HCT116 (cell line): ENCODE measurements at regions not wholly inside any gene's neighbourhood (a gene's known extent, or its start where the extent isn't known, plus 50 kb on each side); places are given as distances from the start of the nearest gene placed in this dataset.

Experiments used
- ATAC-seq: fragments of 200-7000 bp; cut with Tn5 transposase; 2 replicates; pipeline ENCODE4 v1.9.1; 2020; ENCODE audit warnings: mild to moderate bottlenecking, moderate library complexity
- BruUV-seq: library from RNA; stranded (reverse); fragments of 400-500 nt; replicated peaks from 2 replicates; lab custom pipeline; 2021; lab: Mats Ljungman, UMichigan
- CTCF ChIA-PET: fragments of 300-600 bp; sonication (Branson Sonifier 250); formaldehyde crosslinking; loops from one replicate; lab custom pipeline; 2021; ENCODE audit warnings: antibody characterized with exemption; lab: Charles Lee
- POLR2A ChIA-PET: fragments of 300-600, 350-600 bp; sonication (Branson Sonifier 250); formaldehyde crosslinking; loops from one replicate; lab custom pipeline; 2021; ENCODE audit warnings: antibody characterized with exemption; lab: Charles Lee
- RAD21 ChIA-PET, 2 experiments: fragments of 300-600 bp; sonication (Branson Sonifier 250); formaldehyde crosslinking; loops; one replicate each; lab custom pipeline; 2023; ENCODE audit warnings: low total read pairs in 2 of 2; ENCODE audit not compliant: uncharacterized antibody in 2 of 2, unreplicated experiment in 2 of 2, low non-redundant PET in 1 of 2; lab: Charles Lee
- DNase-seq: peaks from one replicate; pipeline ENCODE4 v3.0.0-alpha.2; 2010; ENCODE audit warnings: low read depth, low spot score
- H2AFZ ChIP-seq: fragments of 200-600 bp; shearing (Covaris generic), sonication (generic); 2 replicates; pipeline ENCODE4 v1.6.1; 2017; ENCODE audit warnings: low read depth, mixed run types, mixed read lengths, antibody characterized with exemption, low read length; ENCODE audit not compliant: poor library complexity, severe bottlenecking
- H3K27ac ChIP-seq: 2 replicates; pipeline ENCODE4 v1.5.1; 2012; ENCODE audit warnings: low read depth, low read length
- H3K27me3 ChIP-seq: fragments of 200-600 bp; sonication (generic); 2 replicates; pipeline ENCODE4 v1.6.1; 2016; ENCODE audit warnings: mixed run types, low read length, mixed read lengths; ENCODE audit not compliant: insufficient read depth
- H3K36me3 ChIP-seq, 2 experiments: fragments of 200-500 bp in 1 of 2; fragments of 200-600 bp in 1 of 2; sonication (Bioruptor generic) in 1 of 2; sonication (generic) in 1 of 2; 2 replicates each; pipeline versions ENCODE4 v1.5.1 to v1.6.1; 2014 to 2016; ENCODE audit warnings: low read length in 2 of 2, inconsistent platforms in 1 of 2, mixed read lengths in 1 of 2, mixed run types in 1 of 2; ENCODE audit not compliant: insufficient read depth in 2 of 2, control insufficient read depth in 1 of 2
- H3K4me1 ChIP-seq, 2 experiments: fragments of 200-600 bp in 1 of 2; sonication (generic) in 1 of 2; 2 replicates each; pipeline versions ENCODE4 v1.5.1 to v1.6.1; 2012 to 2017; ENCODE audit warnings: low read length in 2 of 2, inconsistent platforms in 1 of 2, mild to moderate bottlenecking in 1 of 2, mixed read lengths in 1 of 2, mixed run types in 1 of 2, moderate library complexity in 1 of 2; ENCODE audit not compliant: insufficient read depth in 2 of 2, control insufficient read depth in 1 of 2
- H3K4me2 ChIP-seq: fragments of 200-600 bp; sonication (generic); 2 replicates; pipeline ENCODE4 v1.6.1; 2017; ENCODE audit warnings: mixed run types, low read length, mixed read lengths
- H3K4me3 ChIP-seq, 2 experiments: fragments of 200-600 bp in 1 of 2; sonication (generic) in 1 of 2; replicated peaks in 1 of 2; 2 replicates each; pipeline ENCODE4 v1.5.1; 2011 to 2016; ENCODE audit warnings: low read length in 2 of 2, control low read depth in 1 of 2, low read depth in 1 of 2, mild to moderate bottlenecking in 1 of 2, mixed read lengths in 1 of 2, mixed run types in 1 of 2
- H3K79me2 ChIP-seq: fragments of 200-600 bp; sonication (generic); 2 replicates; pipeline ENCODE4 v1.6.1; 2017; ENCODE audit warnings: mild to moderate bottlenecking, mixed run types, low read length, moderate library complexity, mixed read lengths; ENCODE audit not compliant: insufficient read depth
- H3K9ac ChIP-seq: fragments of 200-600 bp; sonication (generic); 2 replicates; pipeline ENCODE4 v1.6.1; 2016; ENCODE audit warnings: low read length, mixed read lengths
- H3K9me2 ChIP-seq: fragments of 200-600 bp; sonication (generic), shearing (Covaris generic); 2 replicates; pipeline ENCODE4 v1.6.1; 2017; ENCODE audit warnings: mixed run types, mild to moderate bottlenecking, moderate library complexity; ENCODE audit not compliant: insufficient read depth
- H3K9me3 ChIP-seq, 2 experiments: fragments of 200-500 bp in 1 of 2; fragments of 200-600 bp in 1 of 2; sonication (Bioruptor generic) in 1 of 2; sonication (generic) in 1 of 2; 2 replicates each; pipeline ENCODE4 v1.6.1; 2014 to 2017; ENCODE audit warnings: low read length in 2 of 2, mixed read lengths in 2 of 2, inconsistent platforms in 1 of 2, low read depth in 1 of 2, mild to moderate bottlenecking in 1 of 2, mixed run types in 1 of 2, moderate library complexity in 1 of 2; ENCODE audit not compliant: control insufficient read depth in 1 of 2, insufficient read depth in 1 of 2
- H4K20me1 ChIP-seq: fragments of 200-600 bp; sonication (generic), shearing (Covaris generic); 2 replicates; pipeline ENCODE4 v1.6.1; 2017; ENCODE audit warnings: mixed run types, mild to moderate bottlenecking, moderate library complexity; ENCODE audit not compliant: insufficient read depth
- ATF3 ChIP-seq: IDR thresholded peaks from 2 replicates; pipeline ENCODE4 v1.6.1; 2012
- CBX3 ChIP-seq: IDR thresholded peaks from 2 replicates; pipeline ENCODE4 v1.6.1; 2012; ENCODE audit warnings: low read depth
- CEBPB ChIP-seq: IDR thresholded peaks from 2 replicates; pipeline ENCODE4 v1.6.1; 2012; ENCODE audit warnings: low read depth
- EGR1 ChIP-seq: IDR thresholded peaks from 2 replicates; pipeline ENCODE4 v1.6.1; 2012; ENCODE audit warnings: low read depth
- ELF1 ChIP-seq: IDR thresholded peaks from 2 replicates; pipeline ENCODE4 v1.6.1; 2012; ENCODE audit warnings: low read depth, borderline replicate concordance
- EZH2phosphoT487 ChIP-seq: fragments of 200-600 bp; IDR thresholded peaks from 2 replicates; pipeline ENCODE4 v1.6.1; 2018; ENCODE audit warnings: antibody characterized with exemption, borderline replicate concordance
- JUND ChIP-seq: IDR thresholded peaks from 2 replicates; pipeline ENCODE4 v1.6.1; 2012
- MAX ChIP-seq: IDR thresholded peaks from 2 replicates; pipeline ENCODE4 v1.6.1; 2012
- POLR2A ChIP-seq: IDR thresholded peaks from 2 replicates; pipeline ENCODE4 v1.7.0; 2011; ENCODE audit warnings: borderline replicate concordance; ENCODE audit not compliant: insufficient read depth, insufficient read length; ENCODE audit errors: extremely low read depth
- POLR2AphosphoS5 ChIP-seq: IDR thresholded peaks from 2 replicates; pipeline ENCODE4 v1.6.1; 2011; ENCODE audit warnings: mild to moderate bottlenecking, low read depth, low read length, moderate library complexity
- RAD21 ChIP-seq: IDR thresholded peaks from 2 replicates; pipeline ENCODE4 v1.6.1; 2012; ENCODE audit warnings: low read depth, mild to moderate bottlenecking
- SIN3A ChIP-seq: IDR thresholded peaks from 2 replicates; pipeline ENCODE4 v1.6.1; 2012; ENCODE audit warnings: low read depth
- SP1 ChIP-seq: IDR thresholded peaks from 2 replicates; pipeline ENCODE4 v1.6.1; 2012; ENCODE audit warnings: low read depth
- SRF ChIP-seq: IDR thresholded peaks from 2 replicates; pipeline ENCODE4 v1.6.1; 2012; ENCODE audit warnings: low read depth
- TCF7L2 ChIP-seq: IDR thresholded peaks from 2 replicates; pipeline ENCODE4 v1.7.0; 2011; ENCODE audit warnings: borderline replicate concordance, inconsistent platforms; ENCODE audit not compliant: insufficient read depth, insufficient read length; ENCODE audit errors: extremely low read depth
- YY1 ChIP-seq: IDR thresholded peaks from 2 replicates; pipeline ENCODE4 v1.6.1; 2011; ENCODE audit warnings: low read length, low read depth, moderate library complexity, mild to moderate bottlenecking; ENCODE audit not compliant: insufficient replicate concordance; ENCODE audit errors: extremely low read depth
- ZBTB33 ChIP-seq: IDR thresholded peaks from 2 replicates; pipeline ENCODE4 v1.6.1; 2011; ENCODE audit warnings: mild to moderate bottlenecking, low read length, moderate library complexity; ENCODE audit not compliant: insufficient replicate concordance; ENCODE audit errors: extremely low read depth
- ZFX ChIP-seq: fragments of 450-650 bp; IDR thresholded peaks from 2 replicates; pipeline ENCODE4 v1.6.1; 2017
- intact Hi-C: fragments of 100-400 bp; cut with micrococcal nuclease; formaldehyde crosslinking; loops from 2 replicates; pipeline ENCODE4 v1.10.0; 2022

DNA sequence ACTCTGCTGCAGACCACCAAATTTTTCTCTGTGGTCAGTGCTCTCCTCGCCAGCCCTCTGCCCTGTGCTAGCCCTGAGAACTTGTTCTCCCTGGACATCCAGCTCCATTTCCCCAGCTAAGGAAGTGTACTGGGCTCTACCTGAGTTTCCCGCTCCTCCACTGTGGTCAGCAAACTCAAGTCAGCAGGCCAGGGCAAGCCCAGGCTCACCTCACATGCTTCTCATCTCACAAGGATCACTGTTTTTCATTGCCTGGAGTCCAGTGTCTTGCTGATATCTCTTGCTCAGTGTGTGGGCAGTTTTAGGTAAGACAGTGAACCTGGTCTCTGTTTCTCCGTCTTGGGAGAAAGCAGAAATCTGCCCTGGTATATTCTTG, 201.4 kb downstream of the FOXO1 start:
- TF ChIP-seq RAD21 (no peak), EZH2phosphoT487 (no peak), EGR1 (no peak), SIN3A (no peak), CBX3 (no peak), MAX (no peak), YY1 (no peak), SRF (no peak), POLR2A (no peak), JUND (no peak), ELF1 (no peak), SP1 (no peak), ATF3 (no peak), CEBPB (no peak), ZBTB33 (no peak), ZFX (no peak), TCF7L2 (no peak), POLR2AphosphoS5 (no peak)
- Histone ChIP-seq H3K9me3 (no peaks in the 10 kb centered on the region), H3K4me1 (no peaks in the 10 kb centered on the region), H3K27me3 (no peaks in the 10 kb centered on the region), H3K27ac (no peak overlapping the region), H3K9me2 (no peaks in the 10 kb centered on the region), H3K36me3 (no peaks in the 10 kb centered on the region), H3K79me2 (no peaks in the 10 kb centered on the region), H4K20me1 (no peaks in the 10 kb centered on the region), H3K4me2 (no peak overlapping the region), H3K9ac (no peak overlapping the region), H2AFZ (no peak overlapping the region), H3K4me3 (no peak overlapping the region)
- intact Hi-C loops, result no loop called here
- CTCF ChIA-PET, result no interaction called here
- ATAC-seq (no peak), DNase-seq (no peak)
- BruUV-seq, result no TSS peak
- POLR2A ChIA-PET, result no interaction called here
- RAD21 ChIA-PET, result no interaction called here
